ENCODE measurements at regions not wholly inside any gene's neighbourhood (a gene's known extent, or its start where the extent isn't known, plus 50 kb on each side); places are given as distances from the start of the nearest gene placed in this dataset.
"Not testable (repeated sequence)": the region's sequence is repeated elsewhere in the genome, so short reads cannot be mapped to it uniquely, and the experiment has no call there.

DNA sequence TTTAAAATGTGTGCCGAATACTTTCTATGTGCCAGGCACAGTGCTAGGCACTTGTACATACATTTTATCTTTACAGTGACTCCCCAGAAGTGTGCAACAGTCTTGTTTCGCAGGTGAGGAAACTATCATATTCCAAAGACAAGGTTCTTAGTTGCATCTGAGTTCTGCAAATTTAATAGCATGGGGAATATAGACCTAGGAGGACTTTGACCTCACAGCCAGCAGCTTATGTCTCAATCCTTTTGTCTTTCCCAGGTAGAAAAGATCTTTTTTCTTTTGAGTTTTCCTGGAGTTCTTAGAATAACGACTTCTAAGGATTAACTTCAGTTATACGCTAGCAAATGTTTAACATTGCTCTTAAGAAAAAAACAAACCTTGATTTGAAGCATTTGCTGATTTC is 482.8 kb upstream of the ZMIZ1 start:
- no peak for DNase-seq (ENCODE audit: low read depth in 2 of 2)

DNA sequence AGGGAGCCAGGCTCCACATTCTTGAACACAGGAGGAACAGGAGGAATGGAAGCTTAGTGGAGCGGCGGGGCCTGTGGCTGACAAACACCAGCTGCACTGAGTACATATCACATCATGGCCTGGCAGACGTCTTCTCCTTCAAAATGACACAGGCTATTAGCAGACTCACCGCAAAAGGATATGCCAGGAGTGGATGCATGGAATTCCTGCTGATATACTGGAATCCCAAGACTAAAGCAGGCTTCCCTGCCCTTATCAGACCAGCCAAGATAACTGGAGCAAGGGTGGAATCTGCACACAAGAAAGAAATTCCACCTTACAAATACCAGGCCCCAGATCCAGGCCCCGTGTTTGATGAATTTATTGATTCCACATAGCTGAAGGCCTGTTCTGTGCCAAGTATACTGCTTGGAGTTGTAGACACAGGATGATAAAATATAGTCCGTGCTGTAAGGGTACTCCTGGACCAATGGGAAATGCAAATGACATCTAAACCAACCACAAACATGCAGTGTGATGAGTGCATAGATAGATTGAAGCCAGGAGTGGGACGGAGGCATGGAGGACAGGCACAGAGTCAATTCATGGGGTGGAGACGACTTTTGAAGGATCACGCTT is 480.5 kb upstream of the ZMIZ1 start:
- DNase-seq (ENCODE audit: low read depth in 2 of 2), result no peak

DNA sequence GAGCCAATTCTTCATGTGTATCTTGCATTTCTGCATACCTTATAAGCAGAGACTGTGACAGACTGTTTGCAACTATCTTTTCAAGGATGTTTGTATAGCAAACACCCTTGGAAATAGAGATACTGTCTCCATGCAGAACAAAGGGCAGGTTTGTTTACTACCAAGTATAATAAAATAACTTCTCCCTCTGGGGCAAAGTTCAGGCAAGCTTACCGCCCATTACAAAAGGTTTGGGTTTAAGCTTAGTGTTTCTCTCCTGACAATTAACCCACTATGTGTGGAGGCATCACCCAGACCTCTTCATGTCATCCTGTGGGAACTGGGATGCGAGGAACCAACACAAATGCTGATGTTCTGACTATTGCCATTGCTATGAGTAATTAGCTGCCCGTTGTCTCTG is 479.1 kb upstream of the ZMIZ1 start:
- no peak for DNase-seq (ENCODE audit: low read depth in 2 of 2)

GRCh38 chr10:78591066-78591465 is 477.7 kb upstream of the ZMIZ1 start:
- no peak for DNase-seq (ENCODE audit: low read depth in 2 of 2)

GRCh38 chr10:78594559-78595268 is 474.1 kb upstream of the ZMIZ1 start:
- no peak for DNase-seq (ENCODE audit: low read depth in 2 of 2)

- DNase-seq (ENCODE audit: low read depth in 2 of 2), result no peak
Measured at GRCh38 chr10:78595269-78595619, 473.5 kb upstream of the ZMIZ1 start.

DNA sequence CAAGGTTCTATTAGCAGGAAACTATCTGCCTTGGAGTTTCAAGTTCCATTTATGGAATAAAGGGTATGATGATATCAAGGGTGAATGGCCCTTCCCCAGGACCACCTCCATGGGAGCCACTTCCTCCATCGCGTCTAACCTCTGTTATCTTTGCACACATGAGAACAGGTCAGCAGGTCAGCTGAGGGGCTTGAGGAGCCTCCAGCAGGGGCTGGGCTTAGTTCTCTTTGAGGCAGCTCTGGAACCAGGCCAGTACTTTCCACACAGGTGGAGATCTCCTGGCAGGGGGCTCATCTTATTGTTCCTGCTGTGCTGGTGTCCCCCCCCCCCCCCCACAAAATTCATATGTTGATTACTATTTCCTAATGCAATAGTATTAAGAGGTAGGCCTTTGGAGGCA is 472.2 kb upstream of the ZMIZ1 start:
- no peak for DNase-seq (ENCODE audit: low read depth in 2 of 2)

- DNase-seq (ENCODE audit: low read depth in 2 of 2), result no peak
Measured at GRCh38 chr10:78597796-78598555, 470.8 kb upstream of the ZMIZ1 start.

GRCh38 chr10:78599122-78599853 is 469.5 kb upstream of the ZMIZ1 start:
- no peak for DNase-seq (ENCODE audit: low read depth in 2 of 2)

DNA sequence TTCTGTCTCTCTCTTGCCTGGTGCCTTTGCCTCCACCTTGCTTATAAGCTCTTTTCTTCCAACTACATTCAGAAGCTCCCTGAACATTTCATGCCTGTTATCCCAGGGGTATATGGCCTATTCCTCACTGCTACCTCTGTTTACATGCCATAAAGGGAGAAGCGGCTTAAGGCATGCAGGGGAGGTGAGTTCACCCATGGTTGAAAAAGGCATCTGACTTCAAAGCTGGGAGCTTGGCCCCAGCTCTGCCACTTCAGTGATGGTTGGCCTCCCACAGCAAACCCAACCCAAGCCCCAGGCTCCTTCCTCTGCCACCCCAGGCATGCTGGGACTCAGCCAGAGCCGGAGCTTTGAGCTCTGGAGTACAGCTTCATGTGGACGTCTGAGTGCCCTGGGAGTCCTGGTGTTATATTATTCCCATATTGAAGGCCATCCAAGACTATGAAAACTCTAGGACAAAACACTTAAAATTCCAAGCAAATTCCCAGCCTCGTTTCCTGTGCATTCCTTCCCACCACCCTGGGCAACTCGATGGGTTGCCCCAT is 468.6 kb upstream of the ZMIZ1 start:
- DNase-seq (ENCODE audit: low read depth in 2 of 2), result no peak

DNA sequence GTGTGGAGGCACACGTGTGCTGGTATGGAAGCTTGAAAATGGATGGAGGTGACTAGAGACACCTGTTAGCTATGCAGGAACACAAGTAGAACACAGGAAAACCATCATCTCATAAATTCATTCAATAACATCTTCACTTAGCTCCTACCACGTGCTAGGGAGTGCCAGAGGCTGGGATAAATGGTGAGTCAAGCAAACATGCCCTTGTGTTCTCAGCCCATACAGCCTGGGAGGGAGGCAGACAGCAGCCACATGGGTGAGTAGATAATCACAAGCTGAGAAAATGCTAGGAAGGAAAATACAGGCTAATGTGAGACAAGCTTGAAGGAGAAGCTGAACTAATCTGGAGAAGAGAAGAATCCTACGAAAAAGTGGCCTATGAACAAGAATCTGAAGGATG is 468.0 kb upstream of the ZMIZ1 start:
- no peak for DNase-seq (ENCODE audit: low read depth in 2 of 2)

DNA sequence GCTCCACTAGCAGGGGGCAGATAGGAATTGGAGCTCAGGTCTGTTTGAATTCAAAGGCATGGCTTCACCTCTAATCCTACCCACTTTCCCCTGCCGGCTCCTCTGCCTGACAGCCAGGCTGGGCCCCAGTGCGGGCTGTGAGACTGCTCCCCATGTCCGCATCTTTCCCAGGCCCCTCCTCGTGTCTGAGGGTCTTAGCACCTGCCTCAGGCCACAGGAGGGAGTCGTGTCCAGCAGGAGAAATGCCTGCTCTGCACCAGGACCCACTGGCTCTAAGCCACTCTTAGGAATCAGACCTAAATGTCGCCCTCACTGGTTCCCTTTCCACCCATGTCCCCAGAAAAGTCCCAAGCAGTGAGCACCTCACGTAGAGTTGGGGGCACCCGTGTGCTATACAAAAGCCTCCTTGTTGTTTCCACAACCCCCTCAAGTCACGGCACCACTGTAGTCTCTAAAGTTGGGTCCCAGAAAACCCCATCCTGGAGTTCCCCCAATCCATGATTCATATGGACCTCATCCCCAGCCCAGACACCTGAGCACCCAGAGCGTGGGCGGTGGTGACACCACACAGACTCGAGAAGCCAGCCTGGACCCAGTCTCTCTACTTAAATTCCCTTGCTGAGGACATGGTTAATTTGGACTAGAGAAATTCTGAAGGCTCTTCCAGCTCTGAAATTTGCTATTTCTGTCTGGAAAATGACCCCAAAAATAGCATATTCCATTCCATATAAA is 466.4 kb upstream of the ZMIZ1 start:
- DNase-seq (ENCODE audit: low read depth in 2 of 2), result no peak

GRCh38 chr10:78604286-78604685 is 464.5 kb upstream of the ZMIZ1 start:
- no peak for DNase-seq (ENCODE audit: low read depth in 2 of 2)

DNA sequence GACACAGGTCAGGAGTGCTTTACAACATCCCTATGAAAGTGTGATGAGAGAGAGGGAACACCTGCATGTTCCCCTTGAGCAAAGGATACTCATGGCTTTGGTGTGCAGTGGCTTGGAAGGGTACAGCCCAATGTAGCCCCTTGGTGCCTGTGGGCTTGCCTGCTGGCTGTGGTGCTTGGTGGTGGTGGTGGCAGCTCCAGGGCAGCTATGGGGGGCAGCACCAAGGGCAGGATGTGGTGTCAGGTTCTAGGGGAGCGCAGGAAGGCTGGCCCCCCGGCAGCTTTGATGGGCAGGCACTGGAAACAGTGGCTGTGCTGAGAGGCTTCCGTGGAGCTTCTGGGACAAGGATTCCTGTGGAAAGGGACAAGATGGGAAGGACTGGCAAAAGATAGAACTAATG is 464.0 kb upstream of the ZMIZ1 start:
- no peak for DNase-seq (ENCODE audit: low read depth in 2 of 2)

DNA sequence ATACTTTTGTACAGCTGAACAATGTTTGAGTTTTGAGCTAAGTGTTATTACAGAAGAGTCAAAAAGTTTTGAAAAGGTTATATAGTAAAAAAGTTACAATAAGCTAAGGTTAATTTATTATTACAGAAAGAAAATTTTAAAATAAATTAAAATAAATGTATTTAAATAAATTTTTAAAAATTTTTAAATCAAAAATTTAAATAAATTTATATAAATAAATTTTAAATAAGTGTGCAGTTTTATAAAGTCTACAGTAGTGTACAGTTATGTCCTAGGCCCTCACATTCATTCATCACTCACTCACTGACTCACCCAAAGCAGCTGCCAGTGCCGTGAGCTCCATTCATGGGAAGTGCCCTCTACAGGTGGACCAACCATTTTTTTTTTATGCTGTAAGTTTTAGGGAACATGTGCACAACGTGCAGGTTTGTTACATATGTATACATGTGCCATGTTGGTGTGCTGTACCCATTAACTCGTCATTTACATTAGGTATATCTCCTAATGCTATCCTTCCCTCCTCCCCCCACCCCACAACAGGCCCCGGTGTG is 462.9 kb upstream of the ZMIZ1 start:
- no peak for DNase-seq (ENCODE audit: low read depth in 2 of 2)

GRCh38 chr10:78606766-78607165 is 462.0 kb upstream of the ZMIZ1 start:
- DNase-seq (ENCODE audit: low read depth in 2 of 2), result not testable (repeated sequence)

GRCh38 chr10:78609976-78610375 is 458.8 kb upstream of the ZMIZ1 start:
- no peak for DNase-seq (ENCODE audit: low read depth in 2 of 2)

GRCh38 chr10:78613132-78613531 is 455.6 kb upstream of the ZMIZ1 start:
- no peak for DNase-seq (ENCODE audit: low read depth in 2 of 2)

- no peak for DNase-seq (ENCODE audit: low read depth in 2 of 2)
Measured at GRCh38 chr10:78614267-78614666, 454.5 kb upstream of the ZMIZ1 start.

DNA sequence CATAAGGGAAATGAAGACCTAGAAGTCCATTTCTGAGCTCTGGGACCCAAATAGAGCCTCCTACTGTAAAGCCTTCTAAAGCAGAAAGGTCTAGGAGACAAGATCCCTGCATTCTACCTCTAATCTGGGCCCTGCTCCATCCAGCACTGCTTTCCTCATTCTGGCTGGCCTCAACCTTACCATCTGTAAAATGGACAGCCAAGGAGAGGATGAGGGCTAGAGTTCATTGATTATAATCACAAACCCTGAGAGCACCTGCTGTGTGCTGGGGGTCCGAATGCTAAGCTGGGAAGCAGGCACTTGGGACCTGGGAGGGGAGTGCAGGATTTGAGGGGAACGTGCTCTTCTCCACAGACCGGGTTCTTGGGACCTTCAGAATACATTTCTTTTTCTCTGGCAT is 454.0 kb upstream of the ZMIZ1 start:
- DNase-seq (ENCODE audit: low read depth in 2 of 2), result no peak

- DNase-seq (ENCODE audit: low read depth in 2 of 2), result no peak
Measured at GRCh38 chr10:78616125-78616695, 452.6 kb upstream of the ZMIZ1 start.
